HCT116 (cell line): ENCODE measurements at regions not wholly inside any gene's neighbourhood (a gene's known extent, or its start where the extent isn't known, plus 50 kb on each side); places are given as distances from the start of the nearest gene placed in this dataset.

ENCODE experiments used
- ATAC-seq: fragments of 200-7000 bp; cut with Tn5 transposase; 2 replicates; pipeline ENCODE4 v1.9.1; 2020; ENCODE audit warnings: mild to moderate bottlenecking, moderate library complexity
- BruUV-seq: library from RNA; stranded (reverse); fragments of 400-500 nt; replicated peaks from 2 replicates; lab custom pipeline; 2021; lab: Mats Ljungman, UMichigan
- CTCF ChIA-PET: fragments of 300-600 bp; sonication (Branson Sonifier 250); formaldehyde crosslinking; loops from one replicate; lab custom pipeline; 2021; ENCODE audit warnings: antibody characterized with exemption; lab: Charles Lee
- POLR2A ChIA-PET: fragments of 300-600, 350-600 bp; sonication (Branson Sonifier 250); formaldehyde crosslinking; loops from one replicate; lab custom pipeline; 2021; ENCODE audit warnings: antibody characterized with exemption; lab: Charles Lee
- RAD21 ChIA-PET, 2 experiments: fragments of 300-600 bp; sonication (Branson Sonifier 250); formaldehyde crosslinking; loops; one replicate each; lab custom pipeline; 2023; ENCODE audit warnings: low total read pairs in 2 of 2; ENCODE audit not compliant: uncharacterized antibody in 2 of 2, unreplicated experiment in 2 of 2, low non-redundant PET in 1 of 2; lab: Charles Lee
- DNase-seq: peaks from one replicate; pipeline ENCODE4 v3.0.0-alpha.2; 2010; ENCODE audit warnings: low read depth, low spot score
- H2AFZ ChIP-seq: fragments of 200-600 bp; shearing (Covaris generic), sonication (generic); 2 replicates; pipeline ENCODE4 v1.6.1; 2017; ENCODE audit warnings: low read depth, mixed run types, mixed read lengths, antibody characterized with exemption, low read length; ENCODE audit not compliant: poor library complexity, severe bottlenecking
- H3K27ac ChIP-seq: 2 replicates; pipeline ENCODE4 v1.5.1; 2012; ENCODE audit warnings: low read depth, low read length
- H3K27me3 ChIP-seq: fragments of 200-600 bp; sonication (generic); 2 replicates; pipeline ENCODE4 v1.6.1; 2016; ENCODE audit warnings: mixed run types, low read length, mixed read lengths; ENCODE audit not compliant: insufficient read depth
- H3K36me3 ChIP-seq, 2 experiments: fragments of 200-500 bp in 1 of 2; fragments of 200-600 bp in 1 of 2; sonication (Bioruptor generic) in 1 of 2; sonication (generic) in 1 of 2; 2 replicates each; pipeline versions ENCODE4 v1.5.1 to v1.6.1; 2014 to 2016; ENCODE audit warnings: low read length in 2 of 2, inconsistent platforms in 1 of 2, mixed read lengths in 1 of 2, mixed run types in 1 of 2; ENCODE audit not compliant: insufficient read depth in 2 of 2, control insufficient read depth in 1 of 2
- H3K4me1 ChIP-seq, 2 experiments: fragments of 200-600 bp in 1 of 2; sonication (generic) in 1 of 2; 2 replicates each; pipeline versions ENCODE4 v1.5.1 to v1.6.1; 2012 to 2017; ENCODE audit warnings: low read length in 2 of 2, inconsistent platforms in 1 of 2, mild to moderate bottlenecking in 1 of 2, mixed read lengths in 1 of 2, mixed run types in 1 of 2, moderate library complexity in 1 of 2; ENCODE audit not compliant: insufficient read depth in 2 of 2, control insufficient read depth in 1 of 2
- H3K4me2 ChIP-seq: fragments of 200-600 bp; sonication (generic); 2 replicates; pipeline ENCODE4 v1.6.1; 2017; ENCODE audit warnings: mixed run types, low read length, mixed read lengths
- H3K4me3 ChIP-seq, 2 experiments: fragments of 200-600 bp in 1 of 2; sonication (generic) in 1 of 2; replicated peaks in 1 of 2; 2 replicates each; pipeline ENCODE4 v1.5.1; 2011 to 2016; ENCODE audit warnings: low read length in 2 of 2, control low read depth in 1 of 2, low read depth in 1 of 2, mild to moderate bottlenecking in 1 of 2, mixed read lengths in 1 of 2, mixed run types in 1 of 2
- H3K79me2 ChIP-seq: fragments of 200-600 bp; sonication (generic); 2 replicates; pipeline ENCODE4 v1.6.1; 2017; ENCODE audit warnings: mild to moderate bottlenecking, mixed run types, low read length, moderate library complexity, mixed read lengths; ENCODE audit not compliant: insufficient read depth
- H3K9ac ChIP-seq: fragments of 200-600 bp; sonication (generic); 2 replicates; pipeline ENCODE4 v1.6.1; 2016; ENCODE audit warnings: low read length, mixed read lengths
- H3K9me2 ChIP-seq: fragments of 200-600 bp; sonication (generic), shearing (Covaris generic); 2 replicates; pipeline ENCODE4 v1.6.1; 2017; ENCODE audit warnings: mixed run types, mild to moderate bottlenecking, moderate library complexity; ENCODE audit not compliant: insufficient read depth
- H3K9me3 ChIP-seq, 2 experiments: fragments of 200-500 bp in 1 of 2; fragments of 200-600 bp in 1 of 2; sonication (Bioruptor generic) in 1 of 2; sonication (generic) in 1 of 2; 2 replicates each; pipeline ENCODE4 v1.6.1; 2014 to 2017; ENCODE audit warnings: low read length in 2 of 2, mixed read lengths in 2 of 2, inconsistent platforms in 1 of 2, low read depth in 1 of 2, mild to moderate bottlenecking in 1 of 2, mixed run types in 1 of 2, moderate library complexity in 1 of 2; ENCODE audit not compliant: control insufficient read depth in 1 of 2, insufficient read depth in 1 of 2
- H4K20me1 ChIP-seq: fragments of 200-600 bp; sonication (generic), shearing (Covaris generic); 2 replicates; pipeline ENCODE4 v1.6.1; 2017; ENCODE audit warnings: mixed run types, mild to moderate bottlenecking, moderate library complexity; ENCODE audit not compliant: insufficient read depth
- CBX3 ChIP-seq: IDR thresholded peaks from 2 replicates; pipeline ENCODE4 v1.6.1; 2012; ENCODE audit warnings: low read depth
- CEBPB ChIP-seq: IDR thresholded peaks from 2 replicates; pipeline ENCODE4 v1.6.1; 2012; ENCODE audit warnings: low read depth
- EGR1 ChIP-seq: IDR thresholded peaks from 2 replicates; pipeline ENCODE4 v1.6.1; 2012; ENCODE audit warnings: low read depth
- ELF1 ChIP-seq: IDR thresholded peaks from 2 replicates; pipeline ENCODE4 v1.6.1; 2012; ENCODE audit warnings: low read depth, borderline replicate concordance
- EZH2 ChIP-seq: fragments of 200-600 bp; sonication (generic); IDR thresholded peaks from 2 replicates; pipeline ENCODE4 v1.6.1; 2017; ENCODE audit warnings: antibody characterized with exemption, mixed run types
- EZH2phosphoT487 ChIP-seq: fragments of 200-600 bp; IDR thresholded peaks from 2 replicates; pipeline ENCODE4 v1.6.1; 2018; ENCODE audit warnings: antibody characterized with exemption, borderline replicate concordance
- JUND ChIP-seq: IDR thresholded peaks from 2 replicates; pipeline ENCODE4 v1.6.1; 2012
- MAX ChIP-seq: IDR thresholded peaks from 2 replicates; pipeline ENCODE4 v1.6.1; 2012
- POLR2A ChIP-seq: IDR thresholded peaks from 2 replicates; pipeline ENCODE4 v1.7.0; 2011; ENCODE audit warnings: borderline replicate concordance; ENCODE audit not compliant: insufficient read depth, insufficient read length; ENCODE audit errors: extremely low read depth
- POLR2AphosphoS5 ChIP-seq: IDR thresholded peaks from 2 replicates; pipeline ENCODE4 v1.6.1; 2011; ENCODE audit warnings: mild to moderate bottlenecking, low read depth, low read length, moderate library complexity
- REST ChIP-seq: IDR thresholded peaks from 2 replicates; pipeline ENCODE4 v1.6.1; 2012; ENCODE audit warnings: low read depth
- SP1 ChIP-seq: IDR thresholded peaks from 2 replicates; pipeline ENCODE4 v1.6.1; 2012; ENCODE audit warnings: low read depth
- TCF7L2 ChIP-seq: IDR thresholded peaks from 2 replicates; pipeline ENCODE4 v1.7.0; 2011; ENCODE audit warnings: borderline replicate concordance, inconsistent platforms; ENCODE audit not compliant: insufficient read depth, insufficient read length; ENCODE audit errors: extremely low read depth
- YY1 ChIP-seq: IDR thresholded peaks from 2 replicates; pipeline ENCODE4 v1.6.1; 2011; ENCODE audit warnings: low read length, low read depth, moderate library complexity, mild to moderate bottlenecking; ENCODE audit not compliant: insufficient replicate concordance; ENCODE audit errors: extremely low read depth
- ZFX ChIP-seq: fragments of 450-650 bp; IDR thresholded peaks from 2 replicates; pipeline ENCODE4 v1.6.1; 2017
- intact Hi-C: fragments of 100-400 bp; cut with micrococcal nuclease; formaldehyde crosslinking; loops from 2 replicates; pipeline ENCODE4 v1.10.0; 2022

GRCh38 chr6:145271577-145271976 is 463.7 kb downstream of the EPM2A start:
- no peak overlapping the region for H2AFZ ChIP-seq
- POLR2A ChIA-PET = no interaction called here
- no peaks in the 10 kb centered on the region for H3K9me3 ChIP-seq
- H3K36me3 ChIP-seq = no peaks in the 10 kb centered on the region
- no peak for ATAC-seq
- no peak overlapping the region for H3K9ac ChIP-seq
- H3K79me2 ChIP-seq = no peaks in the 10 kb centered on the region
- H3K27ac ChIP-seq = no peak overlapping the region
- TF ChIP-seq CEBPB (no peak), POLR2A (no peak), MAX (no peak), EGR1 (no peak), YY1 (no peak), JUND (no peak), SP1 (no peak), ELF1 (no peak), TCF7L2 (no peak), ZFX (no peak), CBX3 (no peak)
- no peak overlapping the region for H3K4me2 ChIP-seq
- no TSS peak for BruUV-seq
- RAD21 ChIA-PET = no interaction called here
- H3K4me1 ChIP-seq = no peaks in the 10 kb centered on the region
- intact Hi-C loops = no loop called here
- H3K9me2 ChIP-seq = no peaks in the 10 kb centered on the region
- no peaks in the 10 kb centered on the region for H4K20me1 ChIP-seq
- DNase-seq = no peak
- no peak overlapping the region for H3K4me3 ChIP-seq
- CTCF ChIA-PET = no interaction called here
- H3K27me3 ChIP-seq = no peaks in the 10 kb centered on the region

- ChIA-PET CTCF (no interaction called here), RAD21 (no interaction called here), POLR2A (no interaction called here)
- H3K36me3 ChIP-seq = no peaks in the 10 kb centered on the region
- H3K9me3 ChIP-seq = no peaks in the 10 kb centered on the region
- no peak overlapping the region for H3K4me3 ChIP-seq
- no peaks in the 10 kb centered on the region for H3K9me2 ChIP-seq
- H2AFZ ChIP-seq = no peak overlapping the region
- BruUV-seq = no TSS peak
- H3K79me2 ChIP-seq = no peaks in the 10 kb centered on the region
- no peak overlapping the region for H3K4me2 ChIP-seq
- ATAC-seq = no peak
- intact Hi-C loops = no loop called here
- H4K20me1 ChIP-seq = no peaks in the 10 kb centered on the region
- DNase-seq = no peak
- no peak overlapping the region for H3K27ac ChIP-seq
- no peaks in the 10 kb centered on the region for H3K4me1 ChIP-seq
- TF ChIP-seq CEBPB = no peak
- no peak for TF ChIP-seq POLR2AphosphoS5
- TF ChIP-seq POLR2A = no peak
- no peak for TF ChIP-seq EZH2phosphoT487
- TF ChIP-seq ELF1 = no peak
- no peak for TF ChIP-seq REST
- TF ChIP-seq EZH2 = no peak
- no peaks in the 10 kb centered on the region for H3K27me3 ChIP-seq
- no peak overlapping the region for H3K9ac ChIP-seq
These were observed 463.1 kb downstream of the EPM2A start for GRCh38 chr6:145272246-145272645.
